ENCODE measurements at regions not wholly inside any gene's neighbourhood (a gene's known extent, or its start where the extent isn't known, plus 50 kb on each side); places are given as distances from the start of the nearest gene placed in this dataset.

DNA sequence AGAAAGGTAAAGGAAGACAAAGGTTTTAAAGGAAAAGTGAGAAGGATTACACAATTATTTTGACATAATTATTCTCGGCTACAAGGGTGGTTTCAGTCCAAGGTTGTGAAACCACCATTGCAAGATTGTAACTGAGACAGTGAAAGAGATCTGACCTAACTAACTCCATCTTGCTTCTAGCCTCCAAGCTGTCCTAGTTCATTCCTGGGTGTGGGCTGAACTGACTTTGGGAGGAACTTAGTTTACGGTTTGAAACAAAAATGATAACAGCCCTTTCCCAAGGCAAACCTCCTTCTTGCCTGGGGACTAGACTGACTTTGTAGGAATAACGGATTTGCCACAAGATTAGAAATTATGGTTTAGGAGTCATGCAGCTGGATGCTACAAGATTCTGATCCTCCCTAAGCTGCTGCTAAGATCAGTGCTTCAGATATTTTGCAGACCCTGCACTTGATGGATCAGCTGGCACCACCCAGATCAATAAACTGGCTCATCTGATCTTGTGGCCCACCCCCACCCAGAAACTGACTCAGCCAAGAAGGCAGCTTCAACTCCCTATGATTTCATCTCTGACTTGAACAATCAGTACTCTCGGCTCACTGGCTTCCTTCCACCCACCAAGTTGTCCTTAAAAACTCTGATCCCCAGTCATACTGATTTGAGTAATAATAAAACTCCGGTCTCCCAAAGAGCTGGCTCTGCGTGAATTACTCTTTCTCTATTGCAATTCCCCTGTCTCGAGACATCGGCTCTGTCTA, 57.7 kb upstream of the AADACL2 start (continued):
- TF ChIP-seq, protein P1, sequence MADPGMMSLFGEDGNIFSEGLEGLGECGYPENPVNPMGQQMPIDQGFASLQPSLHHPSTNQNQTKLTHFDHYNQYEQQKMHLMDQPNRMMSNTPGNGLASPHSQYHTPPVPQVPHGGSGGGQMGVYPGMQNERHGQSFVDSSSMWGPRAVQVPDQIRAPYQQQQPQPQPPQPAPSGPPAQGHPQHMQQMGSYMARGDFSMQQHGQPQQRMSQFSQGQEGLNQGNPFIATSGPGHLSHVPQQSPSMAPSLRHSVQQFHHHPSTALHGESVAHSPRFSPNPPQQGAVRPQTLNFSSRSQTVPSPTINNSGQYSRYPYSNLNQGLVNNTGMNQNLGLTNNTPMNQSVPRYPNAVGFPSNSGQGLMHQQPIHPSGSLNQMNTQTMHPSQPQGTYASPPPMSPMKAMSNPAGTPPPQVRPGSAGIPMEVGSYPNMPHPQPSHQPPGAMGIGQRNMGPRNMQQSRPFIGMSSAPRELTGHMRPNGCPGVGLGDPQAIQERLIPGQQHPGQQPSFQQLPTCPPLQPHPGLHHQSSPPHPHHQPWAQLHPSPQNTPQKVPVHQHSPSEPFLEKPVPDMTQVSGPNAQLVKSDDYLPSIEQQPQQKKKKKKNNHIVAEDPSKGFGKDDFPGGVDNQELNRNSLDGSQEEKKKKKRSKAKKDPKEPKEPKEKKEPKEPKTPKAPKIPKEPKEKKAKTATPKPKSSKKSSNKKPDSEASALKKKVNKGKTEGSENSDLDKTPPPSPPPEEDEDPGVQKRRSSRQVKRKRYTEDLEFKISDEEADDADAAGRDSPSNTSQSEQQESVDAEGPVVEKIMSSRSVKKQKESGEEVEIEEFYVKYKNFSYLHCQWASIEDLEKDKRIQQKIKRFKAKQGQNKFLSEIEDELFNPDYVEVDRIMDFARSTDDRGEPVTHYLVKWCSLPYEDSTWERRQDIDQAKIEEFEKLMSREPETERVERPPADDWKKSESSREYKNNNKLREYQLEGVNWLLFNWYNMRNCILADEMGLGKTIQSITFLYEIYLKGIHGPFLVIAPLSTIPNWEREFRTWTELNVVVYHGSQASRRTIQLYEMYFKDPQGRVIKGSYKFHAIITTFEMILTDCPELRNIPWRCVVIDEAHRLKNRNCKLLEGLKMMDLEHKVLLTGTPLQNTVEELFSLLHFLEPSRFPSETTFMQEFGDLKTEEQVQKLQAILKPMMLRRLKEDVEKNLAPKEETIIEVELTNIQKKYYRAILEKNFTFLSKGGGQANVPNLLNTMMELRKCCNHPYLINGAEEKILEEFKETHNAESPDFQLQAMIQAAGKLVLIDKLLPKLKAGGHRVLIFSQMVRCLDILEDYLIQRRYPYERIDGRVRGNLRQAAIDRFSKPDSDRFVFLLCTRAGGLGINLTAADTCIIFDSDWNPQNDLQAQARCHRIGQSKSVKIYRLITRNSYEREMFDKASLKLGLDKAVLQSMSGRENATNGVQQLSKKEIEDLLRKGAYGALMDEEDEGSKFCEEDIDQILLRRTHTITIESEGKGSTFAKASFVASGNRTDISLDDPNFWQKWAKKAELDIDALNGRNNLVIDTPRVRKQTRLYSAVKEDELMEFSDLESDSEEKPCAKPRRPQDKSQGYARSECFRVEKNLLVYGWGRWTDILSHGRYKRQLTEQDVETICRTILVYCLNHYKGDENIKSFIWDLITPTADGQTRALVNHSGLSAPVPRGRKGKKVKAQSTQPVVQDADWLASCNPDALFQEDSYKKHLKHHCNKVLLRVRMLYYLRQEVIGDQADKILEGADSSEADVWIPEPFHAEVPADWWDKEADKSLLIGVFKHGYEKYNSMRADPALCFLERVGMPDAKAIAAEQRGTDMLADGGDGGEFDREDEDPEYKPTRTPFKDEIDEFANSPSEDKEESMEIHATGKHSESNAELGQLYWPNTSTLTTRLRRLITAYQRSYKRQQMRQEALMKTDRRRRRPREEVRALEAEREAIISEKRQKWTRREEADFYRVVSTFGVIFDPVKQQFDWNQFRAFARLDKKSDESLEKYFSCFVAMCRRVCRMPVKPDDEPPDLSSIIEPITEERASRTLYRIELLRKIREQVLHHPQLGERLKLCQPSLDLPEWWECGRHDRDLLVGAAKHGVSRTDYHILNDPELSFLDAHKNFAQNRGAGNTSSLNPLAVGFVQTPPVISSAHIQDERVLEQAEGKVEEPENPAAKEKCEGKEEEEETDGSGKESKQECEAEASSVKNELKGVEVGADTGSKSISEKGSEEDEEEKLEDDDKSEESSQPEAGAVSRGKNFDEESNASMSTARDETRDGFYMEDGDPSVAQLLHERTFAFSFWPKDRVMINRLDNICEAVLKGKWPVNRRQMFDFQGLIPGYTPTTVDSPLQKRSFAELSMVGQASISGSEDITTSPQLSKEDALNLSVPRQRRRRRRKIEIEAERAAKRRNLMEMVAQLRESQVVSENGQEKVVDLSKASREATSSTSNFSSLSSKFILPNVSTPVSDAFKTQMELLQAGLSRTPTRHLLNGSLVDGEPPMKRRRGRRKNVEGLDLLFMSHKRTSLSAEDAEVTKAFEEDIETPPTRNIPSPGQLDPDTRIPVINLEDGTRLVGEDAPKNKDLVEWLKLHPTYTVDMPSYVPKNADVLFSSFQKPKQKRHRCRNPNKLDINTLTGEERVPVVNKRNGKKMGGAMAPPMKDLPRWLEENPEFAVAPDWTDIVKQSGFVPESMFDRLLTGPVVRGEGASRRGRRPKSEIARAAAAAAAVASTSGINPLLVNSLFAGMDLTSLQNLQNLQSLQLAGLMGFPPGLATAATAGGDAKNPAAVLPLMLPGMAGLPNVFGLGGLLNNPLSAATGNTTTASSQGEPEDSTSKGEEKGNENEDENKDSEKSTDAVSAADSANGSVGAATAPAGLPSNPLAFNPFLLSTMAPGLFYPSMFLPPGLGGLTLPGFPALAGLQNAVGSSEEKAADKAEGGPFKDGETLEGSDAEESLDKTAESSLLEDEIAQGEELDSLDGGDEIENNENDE (IDR thresholded peaks at IDR 0.05; ENCODE audit: insufficient replicate concordance, low read length), result no peak
- TF ChIP-seq FOSL1 (IDR thresholded peaks at IDR 0.05; ENCODE audit: insufficient read depth, low read depth, low read length), result no peak
- no peak for TF ChIP-seq KDM5A (IDR thresholded peaks at IDR 0.05; ENCODE audit: low read length)
- TF ChIP-seq POLR2AphosphoS5 (IDR thresholded peaks at IDR 0.05; ENCODE audit: low read depth, low read length), result no peak
- no peak for TF ChIP-seq RXRA (IDR thresholded peaks at IDR 0.05; ENCODE audit: insufficient read depth, low read depth, low read length)
